NCI-H526 treated with DMSO at 0.1 percent for 48 hours (cell line): ENCODE measurements at regions not wholly inside any gene's neighbourhood (a gene's known extent, or its start where the extent isn't known, plus 50 kb on each side); places are given as distances from the start of the nearest gene placed in this dataset.

Experiments used
- DNase-seq: peaks from one replicate; lab custom pipeline; 2025; lab: John Stamatoyannopoulos, UW

- no peak for DNase-seq
Measured at GRCh38 chr12:76706761-76707160, 57.2 kb upstream of the ZDHHC17 start.

GRCh38 chr12:76707772-76708171 lies 56.1 kb upstream of the ZDHHC17 start:
- no peak for DNase-seq

GRCh38 chr12:76708296-76708695 lies 55.6 kb upstream of the ZDHHC17 start:
- no peak for DNase-seq

GRCh38 chr12:76711241-76711640 lies 52.7 kb upstream of the ZDHHC17 start:
- DNase-seq = no peak

GRCh38 chr12:76713130-76713529 lies 50.8 kb upstream of the ZDHHC17 start:
- DNase-seq = no peak

GRCh38 chr12:76713986-76714385 lies 49.9 kb upstream of the ZDHHC17 start:
- no peak for DNase-seq
